Cardiac muscle cell (in vitro differentiated cells and primary cell): ENCODE measurements at regions not wholly inside any gene's neighbourhood (a gene's known extent, or its start where the extent isn't known, plus 50 kb on each side); places are given as distances from the start of the nearest gene placed in this dataset.

ENCODE experiments used
- DNase-seq, 2 donors: peaks; one replicate each; pipeline versions ENCODE4 v3.0.0 to v3.0.0-alpha.2; 2010 to 2017; ENCODE audit warnings: low read depth in 1 of 2, low spot score in 1 of 2
- H3K27ac ChIP-seq: fragments of 200-600 bp; sonication (generic); 2 replicates; pipeline ENCODE4 v1.5.1; 2016
- H3K27me3 ChIP-seq: fragments of 200-600 bp; sonication (generic); 2 replicates; pipeline ENCODE4 v1.6.0; 2016; ENCODE audit warnings: control low read depth
- H3K36me3 ChIP-seq: fragments of 200-600 bp; sonication (generic); 2 replicates; pipeline ENCODE4 v1.5.1; 2016; ENCODE audit warnings: control low read depth
- H3K4me1 ChIP-seq: fragments of 200-600 bp; sonication (generic); 2 replicates; pipeline ENCODE4 v1.8.1; 2017; ENCODE audit warnings: low read depth, mild to moderate bottlenecking, mixed run types
- H3K4me3 ChIP-seq: fragments of 200-600 bp; sonication (generic); 2 replicates; pipeline ENCODE4 v1.5.1; 2016; ENCODE audit warnings: mild to moderate bottlenecking
- H3K9me3 ChIP-seq: fragments of 200-600 bp; sonication (generic); 2 replicates; pipeline ENCODE4 v1.5.1; 2017; ENCODE audit warnings: low read depth, mild to moderate bottlenecking, control low read depth
- CTCF ChIP-seq: IDR thresholded peaks from 2 replicates; pipeline ENCODE4 v1.5.1; 2012; ENCODE audit warnings: low read depth, mild to moderate bottlenecking, low read length

- DNase-seq, result no peak
- Histone ChIP-seq H3K9me3 (no peaks in the 10 kb centered on the region), H3K27ac (no peak overlapping the region), H3K27me3 (no peaks in the 10 kb centered on the region), H3K4me1 (no peaks in the 10 kb centered on the region), H3K36me3 (no peaks in the 10 kb centered on the region), H3K4me3 (no peak overlapping the region)
- no peak for TF ChIP-seq CTCF
Observed at GRCh38 chr5:97538912-97539311, 355.9 kb upstream of the RIOK2 start.

- no peak for TF ChIP-seq CTCF
- H3K36me3 ChIP-seq, result no peaks in the 10 kb centered on the region
- no peak overlapping the region for H3K4me3 ChIP-seq
- no peak for DNase-seq
- H3K27me3 ChIP-seq, result no peaks in the 10 kb centered on the region
- no peaks in the 10 kb centered on the region for H3K4me1 ChIP-seq
- no peaks in the 10 kb centered on the region for H3K9me3 ChIP-seq
- H3K27ac ChIP-seq, result no peak overlapping the region
Observed at GRCh38 chr5:97541864-97542263, 358.8 kb upstream of the RIOK2 start.

- Histone ChIP-seq H3K36me3 (no peaks in the 10 kb centered on the region), H3K27ac (no peak overlapping the region), H3K4me3 (no peak overlapping the region), H3K9me3 (no peaks in the 10 kb centered on the region), H3K27me3 (no peaks in the 10 kb centered on the region), H3K4me1 (no peaks in the 10 kb centered on the region)
- TF ChIP-seq CTCF, result no peak
- DNase-seq, result no peak
Observed at GRCh38 chr5:97542469-97542868, 359.4 kb upstream of the RIOK2 start.

GRCh38 chr5:97543166-97543565, 360.1 kb upstream of the RIOK2 start:
- no peaks in the 10 kb centered on the region for H3K9me3 ChIP-seq
- H3K36me3 ChIP-seq, result no peaks in the 10 kb centered on the region
- no peaks in the 10 kb centered on the region for H3K27me3 ChIP-seq
- TF ChIP-seq CTCF, result no peak
- no peak overlapping the region for H3K27ac ChIP-seq
- no peak overlapping the region for H3K4me3 ChIP-seq
- H3K4me1 ChIP-seq, result no peaks in the 10 kb centered on the region
- DNase-seq, result no peak

GRCh38 chr5:97544240-97544639, 361.2 kb upstream of the RIOK2 start:
- no peak for TF ChIP-seq CTCF
- Histone ChIP-seq H3K4me1 (no peaks in the 10 kb centered on the region), H3K27me3 (no peaks in the 10 kb centered on the region), H3K36me3 (no peaks in the 10 kb centered on the region), H3K4me3 (no peak overlapping the region), H3K9me3 (no peaks in the 10 kb centered on the region), H3K27ac (no peak overlapping the region)
- no peak for DNase-seq

GRCh38 chr5:97544678-97545077, 361.6 kb upstream of the RIOK2 start:
- DNase-seq, result no peak
- Histone ChIP-seq H3K27me3 (no peaks in the 10 kb centered on the region), H3K27ac (no peak overlapping the region), H3K4me1 (no peaks in the 10 kb centered on the region), H3K36me3 (no peaks in the 10 kb centered on the region), H3K4me3 (no peak overlapping the region), H3K9me3 (no peaks in the 10 kb centered on the region)
- TF ChIP-seq CTCF, result no peak
